ENCODE measurements at regions not wholly inside any gene's neighbourhood (a gene's known extent, or its start where the extent isn't known, plus 50 kb on each side); places are given as distances from the start of the nearest gene placed in this dataset.
"Not testable (repeated sequence)": the region's sequence is repeated elsewhere in the genome, so short reads cannot be mapped to it uniquely, and the experiment has no call there.

- H3K9me3 ChIP-seq, result no peaks in the 10 kb centered on the region
- no peaks in the 10 kb centered on the region for H3K36me3 ChIP-seq
- H3K27me3 ChIP-seq, result no peaks in the 10 kb centered on the region
- DNase-seq, result no peak
- TF ChIP-seq, protein P1, sequence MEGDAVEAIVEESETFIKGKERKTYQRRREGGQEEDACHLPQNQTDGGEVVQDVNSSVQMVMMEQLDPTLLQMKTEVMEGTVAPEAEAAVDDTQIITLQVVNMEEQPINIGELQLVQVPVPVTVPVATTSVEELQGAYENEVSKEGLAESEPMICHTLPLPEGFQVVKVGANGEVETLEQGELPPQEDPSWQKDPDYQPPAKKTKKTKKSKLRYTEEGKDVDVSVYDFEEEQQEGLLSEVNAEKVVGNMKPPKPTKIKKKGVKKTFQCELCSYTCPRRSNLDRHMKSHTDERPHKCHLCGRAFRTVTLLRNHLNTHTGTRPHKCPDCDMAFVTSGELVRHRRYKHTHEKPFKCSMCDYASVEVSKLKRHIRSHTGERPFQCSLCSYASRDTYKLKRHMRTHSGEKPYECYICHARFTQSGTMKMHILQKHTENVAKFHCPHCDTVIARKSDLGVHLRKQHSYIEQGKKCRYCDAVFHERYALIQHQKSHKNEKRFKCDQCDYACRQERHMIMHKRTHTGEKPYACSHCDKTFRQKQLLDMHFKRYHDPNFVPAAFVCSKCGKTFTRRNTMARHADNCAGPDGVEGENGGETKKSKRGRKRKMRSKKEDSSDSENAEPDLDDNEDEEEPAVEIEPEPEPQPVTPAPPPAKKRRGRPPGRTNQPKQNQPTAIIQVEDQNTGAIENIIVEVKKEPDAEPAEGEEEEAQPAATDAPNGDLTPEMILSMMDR (IDR thresholded peaks at IDR 0.05), result no peak
- no peak overlapping the region for H3K9ac ChIP-seq (ENCODE audit: low read depth in 2 of 2, low read length in 2 of 2)
- intact Hi-C loops (cut with DNase I), result no loop called here
- no peak overlapping the region for H3K4me3 ChIP-seq
- H3K4me1 ChIP-seq, result no peaks in the 10 kb centered on the region
- H3K27ac ChIP-seq, result no peak overlapping the region
Observed at GRCh38 chr11:109512680-109513079, 90.7 kb downstream of the C11orf87 start.

DNA sequence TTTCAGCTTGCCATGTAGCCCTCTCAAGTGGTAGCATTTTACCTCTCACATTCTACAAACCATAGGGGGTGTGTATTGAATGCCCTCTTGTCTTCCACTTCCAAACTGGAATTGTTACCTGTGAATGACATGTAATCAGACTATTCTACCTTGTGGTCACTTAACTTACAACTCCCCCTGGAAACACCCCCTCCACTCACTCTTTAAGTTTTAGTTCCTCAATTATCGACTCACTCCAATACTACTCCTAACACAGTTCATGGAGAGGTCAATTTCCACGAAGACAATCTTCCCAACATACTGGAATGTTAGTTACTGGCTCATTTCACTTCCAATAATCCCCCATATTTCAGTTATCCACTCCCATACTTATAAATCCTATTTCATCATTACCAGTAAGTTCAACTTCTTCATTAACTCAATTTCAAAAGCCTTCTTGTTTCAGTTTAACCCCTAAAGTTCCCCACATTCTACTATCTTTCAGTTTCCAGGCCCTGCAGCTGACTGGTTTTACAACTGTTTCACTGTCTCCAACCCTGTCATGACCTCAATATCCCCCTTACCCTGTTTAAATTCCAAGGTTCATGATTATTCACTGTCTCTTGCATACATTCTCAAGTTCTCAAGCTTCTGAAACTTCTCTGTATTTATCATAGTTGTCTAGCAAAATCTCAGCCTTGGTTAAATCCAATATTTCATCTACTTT, 92.5 kb downstream of the C11orf87 start:
- no peaks in the 10 kb centered on the region for H3K36me3 ChIP-seq
- TF ChIP-seq, protein P1 (IDR thresholded peaks at IDR 0.05), result no peak
- H3K4me3 ChIP-seq, result no peak overlapping the region
- H3K27me3 ChIP-seq, result no peaks in the 10 kb centered on the region
- H3K4me1 ChIP-seq, result no peaks in the 10 kb centered on the region
- no peaks in the 10 kb centered on the region for H3K9me3 ChIP-seq
- H3K9ac ChIP-seq (ENCODE audit: low read depth in 2 of 2, low read length in 2 of 2), result no peak overlapping the region
- no peak for DNase-seq
- intact Hi-C loops (cut with DNase I), result no loop called here
- no peak overlapping the region for H3K27ac ChIP-seq

DNA sequence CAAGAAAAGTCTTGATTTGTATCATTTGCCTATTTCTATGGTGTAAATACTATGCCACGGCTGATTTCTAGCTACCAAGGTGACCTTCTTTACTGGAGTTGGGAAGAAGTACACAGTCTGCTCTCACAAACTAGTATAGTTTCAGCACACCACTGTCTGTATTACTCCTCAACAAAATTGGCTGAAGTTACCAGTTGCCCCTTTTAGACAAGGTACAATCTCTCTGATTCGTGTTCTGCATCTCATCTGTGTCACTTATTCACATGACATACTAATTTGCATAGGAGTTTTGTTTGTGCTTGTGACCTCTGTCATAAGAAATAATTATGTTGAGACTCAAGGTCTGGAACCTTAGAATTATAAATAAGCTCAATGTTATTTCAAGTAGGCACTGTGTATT, 97.3 kb downstream of the C11orf87 start:
- H3K36me3 ChIP-seq, result no peaks in the 10 kb centered on the region
- intact Hi-C loops (cut with DNase I), result no loop called here
- no peak overlapping the region for H3K9ac ChIP-seq (ENCODE audit: low read depth in 2 of 2, low read length in 2 of 2)
- TF ChIP-seq, protein P1 (IDR thresholded peaks at IDR 0.05), result no peak
- H3K4me1 ChIP-seq, result no peaks in the 10 kb centered on the region
- H3K4me3 ChIP-seq, result no peak overlapping the region
- H3K27me3 ChIP-seq, result no peaks in the 10 kb centered on the region
- no peak overlapping the region for H3K27ac ChIP-seq
- DNase-seq, result no peak
- H3K9me3 ChIP-seq, result no peaks in the 10 kb centered on the region

GRCh38 chr11:109521571-109522086, 99.6 kb downstream of the C11orf87 start:
- Histone ChIP-seq H3K4me3 (no peak overlapping the region), H3K9me3 (no peaks in the 10 kb centered on the region), H3K4me1 (no peaks in the 10 kb centered on the region), H3K9ac (ENCODE audit: low read depth in 2 of 2, low read length in 2 of 2) (no peak overlapping the region), H3K27ac (no peak overlapping the region), H3K27me3 (no peaks in the 10 kb centered on the region), H3K36me3 (no peaks in the 10 kb centered on the region)
- intact Hi-C loops (cut with DNase I), result no loop called here
- no peak for DNase-seq
- TF ChIP-seq, protein P1 (IDR thresholded peaks at IDR 0.05), result no peak

DNA sequence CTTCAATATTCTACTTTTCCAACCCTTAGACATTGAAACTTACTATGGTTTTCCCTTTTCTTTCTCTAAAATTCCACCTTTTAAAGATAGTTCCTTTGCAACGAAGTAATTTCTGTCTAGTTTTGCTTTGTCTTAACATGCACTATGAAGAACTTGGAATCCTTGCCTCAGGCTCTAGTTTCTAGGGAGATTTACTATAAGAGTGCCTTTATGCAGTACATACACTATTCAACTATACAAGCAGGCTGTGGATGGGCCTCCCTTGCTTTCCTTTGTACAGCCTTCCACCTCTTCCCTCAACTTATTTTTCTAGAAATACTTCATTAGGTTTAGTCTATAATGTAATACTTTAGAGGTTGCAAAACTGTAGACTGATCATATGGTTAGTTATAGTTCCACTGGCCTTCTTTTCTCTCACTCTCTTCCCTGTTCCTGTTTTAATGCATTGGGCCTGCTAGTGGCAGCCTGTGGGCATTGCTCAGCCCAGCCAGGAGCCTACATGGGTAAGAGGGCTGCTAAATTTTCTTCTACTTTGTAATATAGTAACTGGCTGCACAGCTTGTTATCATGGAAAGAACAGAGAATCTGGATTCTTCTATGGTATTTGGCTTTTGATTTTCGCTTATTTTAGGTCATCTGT, 100.2 kb downstream of the C11orf87 start:
- no peak for DNase-seq
- Histone ChIP-seq H3K9me3 (no peaks in the 10 kb centered on the region), H3K27ac (no peak overlapping the region), H3K9ac (ENCODE audit: low read depth in 2 of 2, low read length in 2 of 2) (no peak overlapping the region), H3K4me3 (no peak overlapping the region), H3K4me1 (no peaks in the 10 kb centered on the region), H3K36me3 (no peaks in the 10 kb centered on the region), H3K27me3 (no peaks in the 10 kb centered on the region)
- TF ChIP-seq, protein P1 (IDR thresholded peaks at IDR 0.05), result no peak
- intact Hi-C loops (cut with DNase I), result no loop called here

DNA sequence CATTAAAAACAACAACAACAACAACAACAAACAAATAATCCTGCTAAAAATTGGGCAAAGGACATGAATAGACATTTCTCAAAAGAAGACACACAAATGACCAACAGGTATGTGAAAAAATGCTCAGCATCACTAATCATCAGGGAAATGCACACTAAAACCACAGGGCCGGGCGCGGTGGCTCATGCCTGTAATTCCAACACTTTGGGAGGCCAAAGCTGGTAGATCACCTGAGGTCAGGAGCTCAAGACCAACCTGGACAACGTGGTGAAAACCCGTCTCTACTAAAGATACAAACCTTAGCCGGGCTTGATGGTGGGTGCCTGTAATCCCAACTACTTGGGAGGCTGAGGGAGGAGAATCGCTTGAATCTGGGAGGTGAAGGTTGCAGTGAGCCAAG, 103.6 kb downstream of the C11orf87 start:
- DNase-seq; H3K27me3 ChIP-seq; H3K4me1 ChIP-seq; H3K9ac ChIP-seq (ENCODE audit: low read depth in 2 of 2, low read length in 2 of 2); H3K27ac ChIP-seq; H3K4me3 ChIP-seq; intact Hi-C loops (cut with DNase I); H3K36me3 ChIP-seq; H3K9me3 ChIP-seq: not testable (repeated sequence)
